ENCODE measurements at regions not wholly inside any gene's neighbourhood (a gene's known extent, or its start where the extent isn't known, plus 50 kb on each side); places are given as distances from the start of the nearest gene placed in this dataset.

DNA sequence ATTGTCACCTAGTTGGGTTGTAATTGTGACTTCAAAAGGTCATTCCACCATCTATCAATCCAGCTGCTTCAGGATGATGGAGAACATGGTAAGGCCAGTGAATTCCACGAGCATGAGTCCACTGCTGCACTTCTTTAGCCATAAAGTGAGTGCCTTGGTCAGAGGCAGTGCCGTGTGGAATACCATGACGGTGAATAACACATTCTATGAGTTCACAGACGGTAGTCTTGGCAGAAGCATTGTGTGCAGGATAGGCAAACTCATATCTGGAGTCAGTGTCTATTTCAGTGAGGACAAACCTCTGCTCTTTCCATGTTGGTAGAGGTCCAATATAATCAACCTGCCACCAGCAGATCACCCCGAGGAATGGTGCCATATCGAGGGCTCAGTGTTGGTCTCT, 650.9 kb downstream of the KCNJ2 start:
- intact Hi-C loops (cut with micrococcal nuclease; ENCODE audit: unreplicated experiment): no loop called here
- Histone ChIP-seq H3K27me3 (ENCODE audit: insufficient read depth, low read depth) (no peaks in the 10 kb centered on the region), H3F3A (ENCODE audit: insufficient read depth, low read depth) (no peaks in the 10 kb centered on the region), H2AFZ (no peak overlapping the region), H4K20me1 (ENCODE audit: insufficient read depth) (no peaks in the 10 kb centered on the region), H3K36me3 (ENCODE audit: low read depth) (no peaks in the 10 kb centered on the region), H3K27ac (no peak overlapping the region), H3K79me2 (ENCODE audit: low read depth) (no peaks in the 10 kb centered on the region), H3K4me2 (no peak overlapping the region), H3K9me2 (ENCODE audit: insufficient read depth) (no peaks in the 10 kb centered on the region), H3K9me3 (ENCODE audit: insufficient read depth, low read depth) (no peaks in the 10 kb centered on the region), H3K4me3 (no peak overlapping the region), H3K4me1 (replicated peaks; ENCODE audit: insufficient read depth) (no peaks in the 10 kb centered on the region)
- no peak for DNase-seq
- ChIA-PET POLR2A (ENCODE audit: unreplicated experiment) (no interaction called here), CTCF (no interaction called here)
- no TSS peak for BruUV-seq (replicated peaks)
- no peak for TF ChIP-seq EZH2 (IDR thresholded peaks at IDR 0.05; ENCODE audit: low read depth)
- no peak for TF ChIP-seq CTCF (conservative IDR thresholded peaks at IDR 0.05)

DNA sequence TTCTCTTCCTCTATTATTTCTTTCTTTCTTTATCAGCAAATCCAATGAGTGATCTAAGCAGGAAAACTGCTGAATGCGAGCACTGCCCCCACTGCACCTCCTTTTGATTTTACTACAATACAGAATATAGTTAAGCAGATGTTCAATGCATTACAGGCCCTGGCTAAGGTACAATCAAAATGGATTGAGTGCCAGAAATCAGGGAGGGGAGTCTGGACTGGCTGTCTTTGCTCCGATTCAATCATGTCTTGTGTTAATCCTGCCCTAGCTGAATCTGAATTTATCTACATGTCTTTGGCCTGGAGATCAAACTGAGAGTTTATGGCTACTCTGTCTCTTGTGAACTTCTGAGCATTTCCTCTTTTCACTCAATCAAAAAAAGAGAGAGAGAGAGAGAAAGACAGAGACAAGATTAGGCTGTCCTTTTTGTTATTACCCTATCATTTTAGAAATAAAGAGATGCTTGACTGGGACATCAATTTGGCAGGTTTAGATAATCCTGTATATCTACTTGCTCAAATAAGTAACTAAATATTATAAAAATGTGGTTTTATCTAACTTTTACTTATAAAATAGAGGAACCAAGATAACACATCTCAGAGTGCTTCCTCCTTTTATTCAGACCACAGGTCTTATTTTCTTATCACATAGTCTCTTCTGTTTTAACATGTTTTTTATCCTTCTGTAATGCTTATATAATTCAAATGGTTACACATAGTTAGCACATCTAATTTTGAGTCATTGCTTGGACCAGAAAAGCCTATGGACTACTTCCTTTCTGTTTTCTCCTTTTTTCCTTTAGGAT, 656.2 kb downstream of the KCNJ2 start:
- no TSS peak for BruUV-seq (replicated peaks)
- intact Hi-C loops (cut with micrococcal nuclease; ENCODE audit: unreplicated experiment): no loop called here
- CTCF ChIA-PET: no interaction called here
- H3K36me3 ChIP-seq (ENCODE audit: low read depth): no peaks in the 10 kb centered on the region
- no peak overlapping the region for H2AFZ ChIP-seq
- no peaks in the 10 kb centered on the region for H3K27me3 ChIP-seq (ENCODE audit: insufficient read depth, low read depth)
- DNase-seq: no peak
- H3K27ac ChIP-seq: no peak overlapping the region
- no peak overlapping the region for H3K4me2 ChIP-seq
- H3K79me2 ChIP-seq (ENCODE audit: low read depth): no peaks in the 10 kb centered on the region
- no peaks in the 10 kb centered on the region for H3F3A ChIP-seq (ENCODE audit: insufficient read depth, low read depth)
- H3K9me2 ChIP-seq (ENCODE audit: insufficient read depth): no peaks in the 10 kb centered on the region
- H4K20me1 ChIP-seq (ENCODE audit: insufficient read depth): no peaks in the 10 kb centered on the region
- TF ChIP-seq CTCF (conservative IDR thresholded peaks at IDR 0.05) (no peak), EZH2 (IDR thresholded peaks at IDR 0.05; ENCODE audit: low read depth) (no peak)
- no peak overlapping the region for H3K4me3 ChIP-seq
- no peaks in the 10 kb centered on the region for H3K9me3 ChIP-seq (ENCODE audit: insufficient read depth, low read depth)
- POLR2A ChIA-PET (ENCODE audit: unreplicated experiment): no interaction called here
- H3K4me1 ChIP-seq (replicated peaks; ENCODE audit: insufficient read depth): no peaks in the 10 kb centered on the region

- Histone ChIP-seq H3K4me1 (replicated peaks; ENCODE audit: insufficient read depth) (no peaks in the 10 kb centered on the region), H3F3A (ENCODE audit: insufficient read depth, low read depth) (no peaks in the 10 kb centered on the region), H3K9me3 (ENCODE audit: insufficient read depth, low read depth) (no peaks in the 10 kb centered on the region), H3K4me2 (no peak overlapping the region), H3K36me3 (ENCODE audit: low read depth) (no peaks in the 10 kb centered on the region), H3K79me2 (ENCODE audit: low read depth) (no peaks in the 10 kb centered on the region), H4K20me1 (ENCODE audit: insufficient read depth) (no peaks in the 10 kb centered on the region), H3K27me3 (ENCODE audit: insufficient read depth, low read depth) (no peaks in the 10 kb centered on the region), H3K4me3 (no peak overlapping the region), H3K9me2 (ENCODE audit: insufficient read depth) (no peaks in the 10 kb centered on the region), H2AFZ (no peak overlapping the region), H3K27ac (no peak overlapping the region)
- CTCF ChIA-PET: no interaction called here
- POLR2A ChIA-PET (ENCODE audit: unreplicated experiment): no interaction called here
- TF ChIP-seq EZH2 (IDR thresholded peaks at IDR 0.05; ENCODE audit: low read depth) (no peak), CTCF (conservative IDR thresholded peaks at IDR 0.05) (no peak)
- no peak for DNase-seq
- no TSS peak for BruUV-seq (replicated peaks)
- intact Hi-C loops (cut with micrococcal nuclease; ENCODE audit: unreplicated experiment): no loop called here
Observed at GRCh38 chr17:70829876-70830275, 660.5 kb downstream of the KCNJ2 start.

Data from PC-9 (cell line).